GM10248 (cell line): ENCODE measurements at regions not wholly inside any gene's neighbourhood (a gene's known extent, or its start where the extent isn't known, plus 50 kb on each side); places are given as distances from the start of the nearest gene placed in this dataset.

Experiments
- CTCF ChIA-PET: fragments of 300-600 bp; sonication (Branson Sonifier 250); formaldehyde crosslinking; extraction: SDS; loops from one replicate; lab custom pipeline; 2021; ENCODE audit warnings: antibody characterized with exemption; lab: Yijun Ruan, JAX
- POLR2A ChIA-PET: fragments of 350-650 bp; sonication (Branson Sonifier 250); formaldehyde crosslinking; extraction: SDS; loops from one replicate; lab custom pipeline; 2020; ENCODE audit warnings: antibody characterized with exemption; lab: Yijun Ruan, JAX
- DNase-seq: peaks from one replicate; pipeline ENCODE4 v3.0.0; 2012; ENCODE audit errors: extremely low spot score
- CTCF ChIP-seq: IDR thresholded peaks from 2 replicates; pipeline ENCODE4 v1.5.1; 2012; ENCODE audit warnings: mild to moderate bottlenecking, low read depth; ENCODE audit errors: extremely low read depth, missing control alignments, control extremely low read depth

- ChIA-PET POLR2A (no interaction called here), CTCF (interaction anchor here (0.9 to 9.9 kb wide), 6 partner anchors 10 to 110 kb away, joined by 3 to 80 read pairs (median 6); no protein-coding TSS in a partner anchor)
Measured at GRCh38 chr6:56741472-56741871, 98.8 kb upstream of the DST start.

GRCh38 chr6:56739836-56740815 lies 97.4 kb upstream of the DST start:
- POLR2A ChIA-PET: no interaction called here
- no peak for DNase-seq
- no peak for TF ChIP-seq CTCF
- CTCF ChIA-PET: interaction anchor here (0.9 kb wide), 1 partner anchor 17 kb away, joined by 4 read pairs; no protein-coding TSS in a partner anchor

More at GRCh38 chr6:56741472-56741871, 98.8 kb upstream of the DST start:
- no peak for TF ChIP-seq CTCF
- DNase-seq: no peak

GRCh38 chr6:56736804-56737203 lies 94.1 kb upstream of the DST start:
- CTCF ChIA-PET: interaction anchor here (1.5 kb wide), 1 partner anchor 10 kb away, joined by 7 read pairs; no protein-coding TSS in a partner anchor
- no peak for TF ChIP-seq CTCF
- DNase-seq: no peak
- POLR2A ChIA-PET: no interaction called here

GRCh38 chr6:56734335-56734734 lies 91.6 kb upstream of the DST start:
- ChIA-PET POLR2A (no interaction called here), CTCF (interaction anchor here (0.9 to 1.7 kb wide), 3 partner anchors 24 to 27 kb away, joined by 3 to 4 read pairs (median 4); no protein-coding TSS in a partner anchor)
- TF ChIP-seq CTCF: no peak
- no peak for DNase-seq

- ChIA-PET POLR2A (no interaction called here), CTCF (interaction anchor here (0.7 to 2.1 kb wide), 10 partner anchors 9 to 154 kb away, joined by 3 to 9 read pairs (median 4); no protein-coding TSS in a partner anchor)
- TF ChIP-seq CTCF: no peak
- no peak for DNase-seq
Measured at GRCh38 chr6:56733211-56733697, 90.6 kb upstream of the DST start.

- no peak for TF ChIP-seq CTCF
- POLR2A ChIA-PET: no interaction called here
- CTCF ChIA-PET: interaction anchor here (0.7 to 2.1 kb wide), 9 partner anchors 8 to 153 kb away, joined by 3 to 9 read pairs (median 5); no protein-coding TSS in a partner anchor
- DNase-seq: no peak
Measured at GRCh38 chr6:56732517-56732916, 89.8 kb upstream of the DST start.
